Loucy (cell line): ENCODE measurements at regions not wholly inside any gene's neighbourhood (a gene's known extent, or its start where the extent isn't known, plus 50 kb on each side); places are given as distances from the start of the nearest gene placed in this dataset.

Source experiments
- H2AFZ ChIP-seq: fragments of 200-600 bp; sonication (generic); 2 replicates; pipeline ENCODE4 v1.6.0; 2016; ENCODE audit warnings: antibody characterized with exemption, mild to moderate bottlenecking, low read length, moderate library complexity
- H3F3A ChIP-seq: fragments of 200-600 bp; 2 replicates; pipeline ENCODE4 v1.6.0; 2016; ENCODE audit warnings: antibody characterized with exemption, low read depth, mild to moderate bottlenecking
- H3K27me3 ChIP-seq: fragments of 200-600 bp; sonication (generic); 2 replicates; pipeline ENCODE4 v1.6.1; 2014; ENCODE audit warnings: low read length, mild to moderate bottlenecking; ENCODE audit not compliant: insufficient read depth, poor library complexity, severe bottlenecking
- H3K36me3 ChIP-seq: fragments of 200-600 bp; sonication (generic); 2 replicates; pipeline ENCODE4 v1.6.1; 2016; ENCODE audit warnings: low read length; ENCODE audit not compliant: insufficient read depth
- H3K4me1 ChIP-seq: fragments of 200-600 bp; sonication (generic); 2 replicates; pipeline ENCODE4 v1.5.1; 2014; ENCODE audit warnings: low read length, mild to moderate bottlenecking; ENCODE audit not compliant: insufficient read depth, poor library complexity, severe bottlenecking
- H3K4me2 ChIP-seq: fragments of 200-600 bp; sonication (generic); 2 replicates; pipeline ENCODE4 v1.6.0; 2014; ENCODE audit warnings: antibody characterized with exemption, low read length, low read depth, mild to moderate bottlenecking; ENCODE audit not compliant: poor library complexity, severe bottlenecking
- H3K4me3 ChIP-seq: fragments of 200-600 bp; sonication (generic); 2 replicates; pipeline ENCODE4 v1.5.1; 2014; ENCODE audit warnings: low read length, mild to moderate bottlenecking, mixed read lengths; ENCODE audit not compliant: poor library complexity, severe bottlenecking
- H3K79me2 ChIP-seq: fragments of 200-600 bp; sonication (generic); 2 replicates; pipeline ENCODE4 v1.6.1; 2014; ENCODE audit warnings: low read length; ENCODE audit not compliant: insufficient read depth
- H3K9ac ChIP-seq: fragments of 200-600 bp; sonication (generic); 2 replicates; pipeline ENCODE4 v1.6.0; 2014; ENCODE audit warnings: mild to moderate bottlenecking, low read depth, low read length, moderate library complexity; ENCODE audit not compliant: poor library complexity, severe bottlenecking
- H3K9me2 ChIP-seq: fragments of 200-600 bp; sonication (generic); replicated peaks from 2 replicates; pipeline ENCODE4 v1.6.1; 2016; ENCODE audit warnings: low read depth, low read length, mixed read lengths
- H3K9me3 ChIP-seq: fragments of 200-600 bp; sonication (generic); 2 replicates; pipeline ENCODE4 v1.6.1; 2014; ENCODE audit warnings: mild to moderate bottlenecking, antibody characterized with exemption, low read length, low read depth; ENCODE audit not compliant: insufficient read depth
- H4K20me1 ChIP-seq: fragments of 200-600 bp; sonication (generic); 2 replicates; pipeline ENCODE4 v1.6.0; 2014; ENCODE audit warnings: antibody characterized with exemption, low read length, mild to moderate bottlenecking; ENCODE audit not compliant: insufficient read depth, poor library complexity, severe bottlenecking
- EZH2phosphoT487 ChIP-seq: fragments of 200-600 bp; IDR thresholded peaks from 2 replicates; pipeline ENCODE4 v1.6.1; 2018; ENCODE audit warnings: antibody characterized with exemption, mild to moderate bottlenecking, moderate library complexity, borderline replicate concordance
- TF ChIP-seq, protein P1 (sequence below): fragments of 200-600 bp; sonication (generic); conservative IDR thresholded peaks from 2 replicates; pipeline ENCODE4 v1.5.1; 2014; ENCODE audit warnings: mild to moderate bottlenecking, antibody characterized with exemption, low read length

DNA sequence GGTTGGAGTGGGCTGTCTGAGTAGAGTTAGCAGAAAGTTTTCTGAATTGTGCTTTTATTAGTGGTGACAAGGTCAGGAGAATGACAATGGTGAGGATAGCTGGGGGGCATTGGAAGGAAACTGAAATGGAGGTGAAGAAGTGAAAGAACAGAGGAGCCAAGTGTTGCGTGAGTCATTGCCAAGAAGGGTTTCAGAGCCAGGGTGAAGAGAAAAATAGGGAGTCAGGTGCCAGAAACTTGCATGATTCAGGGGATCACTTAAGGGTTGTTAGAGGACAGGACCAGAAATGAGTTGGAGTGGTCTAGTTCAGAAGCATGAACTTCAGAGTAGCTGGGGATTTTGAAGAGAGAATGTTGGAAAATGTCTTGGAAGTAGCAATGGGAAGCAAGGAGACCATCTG is 86.0 kb upstream of the GALNT15 start:
- H3K9me2 ChIP-seq: no peaks in the 10 kb centered on the region
- no peaks in the 10 kb centered on the region for H3K9me3 ChIP-seq
- no peaks in the 10 kb centered on the region for H3F3A ChIP-seq
- no peak overlapping the region for H3K4me3 ChIP-seq
- TF ChIP-seq, protein P1, sequence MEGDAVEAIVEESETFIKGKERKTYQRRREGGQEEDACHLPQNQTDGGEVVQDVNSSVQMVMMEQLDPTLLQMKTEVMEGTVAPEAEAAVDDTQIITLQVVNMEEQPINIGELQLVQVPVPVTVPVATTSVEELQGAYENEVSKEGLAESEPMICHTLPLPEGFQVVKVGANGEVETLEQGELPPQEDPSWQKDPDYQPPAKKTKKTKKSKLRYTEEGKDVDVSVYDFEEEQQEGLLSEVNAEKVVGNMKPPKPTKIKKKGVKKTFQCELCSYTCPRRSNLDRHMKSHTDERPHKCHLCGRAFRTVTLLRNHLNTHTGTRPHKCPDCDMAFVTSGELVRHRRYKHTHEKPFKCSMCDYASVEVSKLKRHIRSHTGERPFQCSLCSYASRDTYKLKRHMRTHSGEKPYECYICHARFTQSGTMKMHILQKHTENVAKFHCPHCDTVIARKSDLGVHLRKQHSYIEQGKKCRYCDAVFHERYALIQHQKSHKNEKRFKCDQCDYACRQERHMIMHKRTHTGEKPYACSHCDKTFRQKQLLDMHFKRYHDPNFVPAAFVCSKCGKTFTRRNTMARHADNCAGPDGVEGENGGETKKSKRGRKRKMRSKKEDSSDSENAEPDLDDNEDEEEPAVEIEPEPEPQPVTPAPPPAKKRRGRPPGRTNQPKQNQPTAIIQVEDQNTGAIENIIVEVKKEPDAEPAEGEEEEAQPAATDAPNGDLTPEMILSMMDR: no peak
- TF ChIP-seq EZH2phosphoT487: no peak
- H3K79me2 ChIP-seq: no peaks in the 10 kb centered on the region
- no peaks in the 10 kb centered on the region for H4K20me1 ChIP-seq
- H3K9ac ChIP-seq: no peak overlapping the region
- H3K27me3 ChIP-seq: no peaks in the 10 kb centered on the region
- H3K4me1 ChIP-seq: no peaks in the 10 kb centered on the region
- H2AFZ ChIP-seq: no peak overlapping the region
- H3K4me2 ChIP-seq: no peak overlapping the region
- no peaks in the 10 kb centered on the region for H3K36me3 ChIP-seq

DNA sequence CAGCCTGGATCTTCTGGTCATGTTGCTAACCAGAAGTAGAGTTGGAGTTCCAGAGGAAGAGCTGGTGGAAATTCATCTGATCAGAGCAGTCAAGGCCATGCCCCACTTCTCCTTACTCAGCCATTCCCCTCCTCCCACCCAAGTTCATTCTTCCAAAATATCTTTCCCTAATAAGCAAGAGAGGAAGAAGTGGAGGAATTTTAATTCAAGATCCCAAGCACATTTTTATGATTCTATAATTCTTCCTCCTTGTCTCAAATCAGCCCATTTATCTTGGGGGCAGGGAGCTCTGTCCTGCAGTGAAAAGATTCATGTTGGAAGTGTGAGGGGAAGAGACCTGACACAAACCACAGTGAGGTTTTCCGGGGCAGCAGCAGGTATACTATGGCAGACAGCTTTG is 85.0 kb upstream of the GALNT15 start:
- Histone ChIP-seq H3K27me3 (no peaks in the 10 kb centered on the region), H3K4me2 (no peak overlapping the region), H3F3A (no peaks in the 10 kb centered on the region), H3K4me1 (no peaks in the 10 kb centered on the region), H3K9me2 (no peaks in the 10 kb centered on the region), H2AFZ (no peak overlapping the region), H3K4me3 (no peak overlapping the region), H3K9me3 (no peaks in the 10 kb centered on the region), H4K20me1 (no peaks in the 10 kb centered on the region), H3K9ac (no peak overlapping the region), H3K36me3 (no peaks in the 10 kb centered on the region), H3K79me2 (no peaks in the 10 kb centered on the region)
- TF ChIP-seq EZH2phosphoT487: no peak
- TF ChIP-seq, protein P1: no peak

DNA sequence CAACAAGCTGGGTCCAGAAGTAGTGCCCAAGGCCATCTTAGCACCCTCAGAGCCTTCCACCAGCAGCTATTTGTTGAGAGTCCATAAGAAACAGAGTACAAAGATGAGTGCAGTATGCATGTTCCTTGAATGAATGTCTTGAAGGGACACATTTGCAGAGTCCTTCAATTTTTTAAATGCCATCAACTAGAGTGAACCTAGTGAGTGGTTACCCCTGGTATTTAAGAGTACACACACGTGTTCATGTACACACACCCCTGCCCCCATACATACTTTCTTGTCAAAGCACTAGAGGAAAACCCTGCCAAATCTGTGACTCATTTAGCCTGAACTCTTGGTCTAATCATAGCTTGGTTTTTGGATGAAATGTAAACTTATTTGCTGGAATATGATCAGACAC is 84.5 kb upstream of the GALNT15 start:
- Histone ChIP-seq H3K9me2 (no peaks in the 10 kb centered on the region), H3K36me3 (no peaks in the 10 kb centered on the region), H3K4me3 (no peak overlapping the region), H3K4me1 (no peaks in the 10 kb centered on the region), H3F3A (no peaks in the 10 kb centered on the region), H3K27me3 (no peaks in the 10 kb centered on the region), H3K9ac (no peak overlapping the region), H3K79me2 (no peaks in the 10 kb centered on the region), H3K4me2 (no peak overlapping the region), H3K9me3 (no peaks in the 10 kb centered on the region), H2AFZ (no peak overlapping the region), H4K20me1 (no peaks in the 10 kb centered on the region)
- TF ChIP-seq, protein P1: no peak
- no peak for TF ChIP-seq EZH2phosphoT487
